OCI-LY7 (cell line): ENCODE measurements at regions not wholly inside any gene's neighbourhood (a gene's known extent, or its start where the extent isn't known, plus 50 kb on each side); places are given as distances from the start of the nearest gene placed in this dataset.

ENCODE experiments used
- BruUV-seq: library from RNA; stranded (reverse); fragments of 400-500 nt; replicated peaks from 2 replicates; lab custom pipeline; 2021; lab: Mats Ljungman, UMichigan
- CTCF ChIA-PET: fragments of 300-600 bp; sonication (Branson Sonifier 250); formaldehyde crosslinking; loops from one replicate; lab custom pipeline; 2022; ENCODE audit warnings: antibody characterized with exemption; ENCODE audit not compliant: unreplicated experiment; lab: Charles Lee
- POLR2A ChIA-PET: fragments of 300-600 bp; sonication (Branson Sonifier 250); formaldehyde crosslinking; loops from one replicate; lab custom pipeline; 2022; ENCODE audit warnings: antibody characterized with exemption; lab: Charles Lee
- DNase-seq: peaks from one replicate; pipeline ENCODE4 v3.0.0-alpha.2; 2015; ENCODE audit warnings: low spot score
- H2AFZ ChIP-seq: fragments of 200-600 bp; sonication (generic), shearing (Covaris generic); 2 replicates; pipeline ENCODE4 v1.6.1; 2014; ENCODE audit warnings: mild to moderate bottlenecking, antibody characterized with exemption, low read length, moderate library complexity
- H3K27ac ChIP-seq: fragments of 200-600 bp; sonication (generic); 2 replicates; pipeline ENCODE4 v1.5.1; 2014; ENCODE audit warnings: mixed run types, low read depth, mild to moderate bottlenecking, moderate library complexity, low read length, inconsistent platforms; ENCODE audit not compliant: poor library complexity, severe bottlenecking
- H3K36me3 ChIP-seq: fragments of 200-600 bp; sonication (generic); 2 replicates; pipeline ENCODE4 v1.6.1; 2014; ENCODE audit warnings: mild to moderate bottlenecking, antibody characterized with exemption, low read length, moderate library complexity, mixed read lengths; ENCODE audit not compliant: insufficient read depth
- H3K4me1 ChIP-seq: fragments of 200-600 bp; sonication (generic); 2 replicates; pipeline ENCODE4 v1.5.1; 2014; ENCODE audit warnings: mild to moderate bottlenecking, low read length; ENCODE audit not compliant: insufficient read depth, poor library complexity, severe bottlenecking
- H3K4me2 ChIP-seq: fragments of 200-600 bp; sonication (generic); 2 replicates; pipeline ENCODE4 v1.6.1; 2014; ENCODE audit warnings: mild to moderate bottlenecking, low read length
- H3K4me3 ChIP-seq: fragments of 200-600 bp; sonication (generic); 2 replicates; pipeline ENCODE4 v1.5.1; 2014; ENCODE audit warnings: mild to moderate bottlenecking, low read depth, low read length; ENCODE audit not compliant: poor library complexity, severe bottlenecking
- H3K79me2 ChIP-seq: fragments of 200-600 bp; sonication (generic); 2 replicates; pipeline ENCODE4 v1.6.1; 2016; ENCODE audit warnings: low read depth, mild to moderate bottlenecking, low read length, moderate library complexity, mixed read lengths; ENCODE audit not compliant: insufficient read depth
- H3K9me2 ChIP-seq: fragments of 200-600 bp; sonication (generic); 2 replicates; pipeline ENCODE4 v1.6.1; 2016; ENCODE audit warnings: mild to moderate bottlenecking, low read length, mixed read lengths; ENCODE audit not compliant: insufficient read depth
- H3K9me3 ChIP-seq: fragments of 200-600 bp; sonication (generic); 2 replicates; pipeline ENCODE4 v1.6.1; 2014; ENCODE audit warnings: mild to moderate bottlenecking, mixed run types, low read length, mixed read lengths
- H4K20me1 ChIP-seq: fragments of 200-600 bp; sonication (generic); 2 replicates; pipeline ENCODE4 v1.6.1; 2014; ENCODE audit warnings: mild to moderate bottlenecking, antibody characterized with exemption, low read length, moderate library complexity, mixed read lengths; ENCODE audit not compliant: insufficient read depth
- EZH2phosphoT487 ChIP-seq: fragments of 200-600 bp; sonication (generic); IDR thresholded peaks from 2 replicates; pipeline ENCODE4 v1.6.1; 2018; ENCODE audit warnings: low read depth, borderline replicate concordance, mild to moderate bottlenecking, mixed run types, antibody characterized with exemption, low read length, moderate library complexity, mixed read lengths
- intact Hi-C: fragments of 100-400 bp; cut with micrococcal nuclease; formaldehyde crosslinking; loops from one replicate; pipeline ENCODE4 v1.10.0; 2022; ENCODE audit not compliant: unreplicated experiment
- TF ChIP-seq, protein P1 (sequence below): fragments of 200-600 bp; sonication (generic); conservative IDR thresholded peaks from 2 replicates; pipeline ENCODE4 v1.5.1; 2014; ENCODE audit warnings: mild to moderate bottlenecking, antibody characterized with exemption, low read length, moderate library complexity, mixed read lengths

- BruUV-seq, result no TSS peak
- Histone ChIP-seq H3K79me2 (no peaks in the 10 kb centered on the region), H3K9me3 (no peaks in the 10 kb centered on the region), H2AFZ (no peak overlapping the region), H3K4me3 (no peak overlapping the region), H4K20me1 (no peaks in the 10 kb centered on the region), H3K4me2 (no peak overlapping the region), H3K4me1 (no peaks in the 10 kb centered on the region), H3K36me3 (no peaks in the 10 kb centered on the region), H3K27ac (no peak overlapping the region), H3K9me2 (no peaks in the 10 kb centered on the region)
- ChIA-PET CTCF (no interaction called here), POLR2A (no interaction called here)
- intact Hi-C loops, result no loop called here
- DNase-seq, result no peak
- TF ChIP-seq EZH2phosphoT487, result no peak
- TF ChIP-seq, protein P1, sequence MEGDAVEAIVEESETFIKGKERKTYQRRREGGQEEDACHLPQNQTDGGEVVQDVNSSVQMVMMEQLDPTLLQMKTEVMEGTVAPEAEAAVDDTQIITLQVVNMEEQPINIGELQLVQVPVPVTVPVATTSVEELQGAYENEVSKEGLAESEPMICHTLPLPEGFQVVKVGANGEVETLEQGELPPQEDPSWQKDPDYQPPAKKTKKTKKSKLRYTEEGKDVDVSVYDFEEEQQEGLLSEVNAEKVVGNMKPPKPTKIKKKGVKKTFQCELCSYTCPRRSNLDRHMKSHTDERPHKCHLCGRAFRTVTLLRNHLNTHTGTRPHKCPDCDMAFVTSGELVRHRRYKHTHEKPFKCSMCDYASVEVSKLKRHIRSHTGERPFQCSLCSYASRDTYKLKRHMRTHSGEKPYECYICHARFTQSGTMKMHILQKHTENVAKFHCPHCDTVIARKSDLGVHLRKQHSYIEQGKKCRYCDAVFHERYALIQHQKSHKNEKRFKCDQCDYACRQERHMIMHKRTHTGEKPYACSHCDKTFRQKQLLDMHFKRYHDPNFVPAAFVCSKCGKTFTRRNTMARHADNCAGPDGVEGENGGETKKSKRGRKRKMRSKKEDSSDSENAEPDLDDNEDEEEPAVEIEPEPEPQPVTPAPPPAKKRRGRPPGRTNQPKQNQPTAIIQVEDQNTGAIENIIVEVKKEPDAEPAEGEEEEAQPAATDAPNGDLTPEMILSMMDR, result no peak
These were observed 59.8 kb upstream of the TBPL2 start for GRCh38 chr14:55500219-55500701.

DNA sequence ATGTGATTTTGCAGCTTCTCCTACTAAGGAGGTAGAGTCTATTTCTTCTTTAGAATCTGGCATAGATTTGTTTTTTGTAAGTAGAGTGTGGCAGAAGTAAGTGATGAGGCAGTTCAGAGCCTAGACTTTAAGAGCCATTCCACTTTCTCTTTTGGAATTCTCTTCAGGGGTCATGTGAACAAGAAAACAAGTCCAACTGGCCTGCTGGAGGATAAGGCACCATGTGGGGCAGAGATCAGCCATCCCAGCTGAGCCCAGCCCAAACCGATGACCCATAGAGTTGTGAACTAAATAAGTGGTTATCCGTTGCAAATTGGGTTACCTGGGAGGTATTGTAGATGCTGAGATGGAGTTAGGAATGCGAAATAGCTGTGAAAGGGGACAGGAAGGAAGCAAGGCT, 60.3 kb upstream of the TBPL2 start:
- Histone ChIP-seq H3K4me1 (no peaks in the 10 kb centered on the region), H3K79me2 (no peaks in the 10 kb centered on the region), H4K20me1 (no peaks in the 10 kb centered on the region), H3K9me2 (no peaks in the 10 kb centered on the region), H3K4me3 (no peak overlapping the region), H3K9me3 (no peaks in the 10 kb centered on the region), H2AFZ (no peak overlapping the region), H3K27ac (no peak overlapping the region), H3K4me2 (no peak overlapping the region), H3K36me3 (no peaks in the 10 kb centered on the region)
- ChIA-PET CTCF (no interaction called here), POLR2A (no interaction called here)
- BruUV-seq, result no TSS peak
- intact Hi-C loops, result no loop called here
- DNase-seq, result no peak
- TF ChIP-seq EZH2phosphoT487, result no peak
- TF ChIP-seq, protein P1, result no peak

GRCh38 chr14:55502746-55503284, 62.4 kb upstream of the TBPL2 start:
- Histone ChIP-seq H3K36me3 (no peaks in the 10 kb centered on the region), H3K4me1 (no peaks in the 10 kb centered on the region), H2AFZ (no peak overlapping the region), H3K27ac (no peak overlapping the region), H4K20me1 (no peaks in the 10 kb centered on the region), H3K79me2 (no peaks in the 10 kb centered on the region), H3K4me2 (no peak overlapping the region), H3K4me3 (no peak overlapping the region), H3K9me3 (no peaks in the 10 kb centered on the region), H3K9me2 (no peaks in the 10 kb centered on the region)
- BruUV-seq, result no TSS peak
- intact Hi-C loops, result no loop called here
- TF ChIP-seq EZH2phosphoT487, result no peak
- TF ChIP-seq, protein P1, result no peak
- CTCF ChIA-PET, result no interaction called here
- no peak for DNase-seq
- POLR2A ChIA-PET, result interaction anchor here (1.1 kb wide), 1 partner anchor 59 kb away, joined by 4 read pairs; no protein-coding TSS in a partner anchor
